22Rv1 (cell line): ENCODE measurements at regions not wholly inside any gene's neighbourhood (a gene's known extent, or its start where the extent isn't known, plus 50 kb on each side); places are given as distances from the start of the nearest gene placed in this dataset.

Experiments
- CTCF ChIP-seq: fragments of 450-650 bp; IDR thresholded peaks from 2 replicates; pipeline ENCODE4 v1.5.1; 2017; ENCODE audit warnings: mild to moderate bottlenecking
- ZFX ChIP-seq: fragments of 450-650 bp; IDR thresholded peaks from 2 replicates; pipeline ENCODE4 v1.6.1; 2017; ENCODE audit warnings: antibody characterized with exemption, borderline replicate concordance

GRCh38 chr3:159378396-159379194, 576.7 kb downstream of the MFSD1 start:
- TF ChIP-seq CTCF, result no peak
- TF ChIP-seq ZFX, result no peak
